Endothelial cell of umbilical vein (primary cell): ENCODE measurements at regions not wholly inside any gene's neighbourhood (a gene's known extent, or its start where the extent isn't known, plus 50 kb on each side); places are given as distances from the start of the nearest gene placed in this dataset.
"Not testable (repeated sequence)": the region's sequence is repeated elsewhere in the genome, so short reads cannot be mapped to it uniquely, and the experiment has no call there.

ENCODE experiments used
- CTCF ChIP-seq, 2 donors: IDR thresholded peaks; 1 replicate in 1 of 2; 2 replicates in 1 of 2; pipeline ENCODE4 v1.5.1; 2011; ENCODE audit warnings: low read length in 2 of 2, mild to moderate bottlenecking in 2 of 2, moderate library complexity in 2 of 2, control low read depth in 1 of 2, inconsistent platforms in 1 of 2, low read depth in 1 of 2; ENCODE audit not compliant: insufficient read depth in 1 of 2; ENCODE audit errors: extremely low read depth in 1 of 2
- EZH2 ChIP-seq: IDR thresholded peaks from 2 replicates; pipeline ENCODE4 v1.6.1; 2012; ENCODE audit warnings: borderline replicate concordance, low read depth, mild to moderate bottlenecking, moderate library complexity, low read length, inconsistent platforms; ENCODE audit not compliant: severe bottlenecking
- GATA2 ChIP-seq: IDR thresholded peaks from 2 replicates; pipeline ENCODE4 v1.7.0; 2011; ENCODE audit warnings: low read depth, mild to moderate bottlenecking, moderate library complexity, mixed read lengths, low read length; ENCODE audit not compliant: insufficient read length, insufficient read depth
- POLR2A ChIP-seq: IDR thresholded peaks from 2 replicates; pipeline ENCODE4 v1.6.1; 2012; ENCODE audit warnings: low read depth, mild to moderate bottlenecking, control low read depth, low read length
- POLR2AphosphoS5 ChIP-seq: IDR thresholded peaks from 2 replicates; pipeline ENCODE4 v1.6.1; 2012; ENCODE audit warnings: low read depth, mild to moderate bottlenecking, control low read depth, low read length, moderate library complexity; ENCODE audit not compliant: insufficient read depth

GRCh38 chr2:90011101-90011443, 1319.6 kb downstream of the RPIA start:
- not testable (repeated sequence) for TF ChIP-seq CTCF (IDR thresholded peaks at IDR 0.05; ENCODE audit: extremely low read depth in 1 of 2, insufficient read depth in 1 of 2, low read depth in 1 of 2, low read length in 2 of 2); POLR2A; POLR2AphosphoS5; EZH2; GATA2
